H1 (cell line): ENCODE measurements at regions not wholly inside any gene's neighbourhood (a gene's known extent, or its start where the extent isn't known, plus 50 kb on each side); places are given as distances from the start of the nearest gene placed in this dataset.

Source experiments
- CTCF ChIA-PET: fragments of 300-600 bp; sonication (Branson Sonifier 250); formaldehyde crosslinking; loops from one replicate; lab custom pipeline; 2021; ENCODE audit not compliant: partially characterized antibody; lab: Charles Lee
- POLR2A ChIA-PET: fragments of 300-600 bp; sonication (Branson Sonifier 250); formaldehyde crosslinking; loops from one replicate; lab custom pipeline; 2021; ENCODE audit warnings: inconsistent platforms; ENCODE audit not compliant: partially characterized antibody; lab: Charles Lee
- DNase-seq, 2 experiments: peaks; one replicate each; pipeline versions ENCODE4 v3.0.0 to v3.0.0-alpha.2; 2010 to 2022; ENCODE audit warnings: low spot score in 2 of 2, low read depth in 1 of 2, mixed read lengths in 1 of 2
- FAIRE-seq: peaks from 2 replicates; lab custom pipeline; 2011; peaks lifted over from hg19 to GRCh38; lab: Jason Lieb, UNC
- H2AFZ ChIP-seq: 2 replicates; pipeline ENCODE4 v1.8.1; 2012; ENCODE audit warnings: low read length, inconsistent platforms
- H2AK5ac ChIP-seq: 2 replicates; pipeline ENCODE4 v1.6.1; 2013; ENCODE audit warnings: low read depth, low read length
- H2BK120ac ChIP-seq: replicated peaks from 2 replicates; pipeline ENCODE3; 2013; ENCODE audit warnings: low read depth, low read length, inconsistent platforms
- H2BK12ac ChIP-seq: 2 replicates; pipeline ENCODE4 v1.6.1; 2013; ENCODE audit warnings: low read depth, low read length
- H2BK15ac ChIP-seq: 2 replicates; pipeline ENCODE4 v1.6.1; 2013; ENCODE audit warnings: low read length
- H2BK20ac ChIP-seq: 2 replicates; pipeline ENCODE4 v1.6.1; 2013; ENCODE audit warnings: low read length
- H2BK5ac ChIP-seq: 2 replicates; pipeline ENCODE4 v1.6.1; 2013; ENCODE audit warnings: low read depth, low read length
- H3K14ac ChIP-seq: 2 replicates; pipeline ENCODE4 v1.6.1; 2013; ENCODE audit warnings: inconsistent platforms; ENCODE audit not compliant: insufficient read length
- H3K18ac ChIP-seq: 2 replicates; pipeline ENCODE4 v1.6.1; 2013; ENCODE audit warnings: low read length; ENCODE audit errors: extremely low read depth
- H3K23ac ChIP-seq: 2 replicates; pipeline ENCODE4 v1.6.1; 2013; ENCODE audit warnings: inconsistent platforms; ENCODE audit not compliant: insufficient read length
- H3K23me2 ChIP-seq: 2 replicates; pipeline ENCODE4 v1.6.1; 2013; ENCODE audit warnings: low read depth, low read length
- H3K27ac ChIP-seq: 2 replicates; pipeline ENCODE4 v1.6.1; 2011; ENCODE audit warnings: low read depth, low read length, inconsistent platforms
- H3K27me3 ChIP-seq, 4 experiments: replicated peaks in 1 of 4; 1 replicate in 1 of 4; 2 replicates in 3 of 4; pipeline versions ENCODE4 v1.6.1 to v1.8.1; 2011 to 2013; ENCODE audit warnings: low read length in 3 of 4, mild to moderate bottlenecking in 3 of 4, inconsistent platforms in 2 of 4, mixed read lengths in 2 of 4, moderate library complexity in 1 of 4; ENCODE audit not compliant: control insufficient read depth in 3 of 4, insufficient read depth in 3 of 4; ENCODE audit errors: extremely low read depth in 1 of 4
- H3K36me3 ChIP-seq, 4 experiments: 2 replicates each; pipeline versions ENCODE4 v1.6.1 to v1.8.1; 2011 to 2013; ENCODE audit warnings: mild to moderate bottlenecking in 4 of 4, low read length in 3 of 4, moderate library complexity in 2 of 4, control low read depth in 1 of 4, inconsistent platforms in 1 of 4; ENCODE audit not compliant: insufficient read depth in 4 of 4, control insufficient read depth in 2 of 4
- H3K4ac ChIP-seq: replicated peaks from 2 replicates; pipeline ENCODE3; 2013; ENCODE audit warnings: low read length, low read depth, mixed read lengths, inconsistent platforms; ENCODE audit not compliant: insufficient read length
- H3K4me1 ChIP-seq, 4 experiments: replicated peaks in 1 of 4; 1 replicate in 1 of 4; 2 replicates in 3 of 4; pipeline versions ENCODE4 v1.6.1 to v1.8.1; 2011 to 2013; ENCODE audit warnings: low read length in 3 of 4, inconsistent platforms in 2 of 4, mixed read lengths in 1 of 4; ENCODE audit not compliant: insufficient read depth in 4 of 4, control insufficient read depth in 3 of 4
- H3K4me2 ChIP-seq, 2 experiments: 2 replicates each; pipeline versions ENCODE4 v1.6.1 to v1.8.1; 2011 to 2013; ENCODE audit warnings: low read depth in 2 of 2, low read length in 2 of 2, control low read depth in 1 of 2, inconsistent platforms in 1 of 2, mild to moderate bottlenecking in 1 of 2; ENCODE audit not compliant: insufficient read depth in 1 of 2
- H3K4me3 ChIP-seq, 4 experiments: fragments of 200-600, 300-600 bp in 1 of 4; sonication (generic), shearing (Covaris generic), sonication (Bioruptor Twin) in 1 of 4; 2 replicates each; pipeline versions ENCODE4 v1.5.1 to v1.8.1; 2011 to 2016; ENCODE audit warnings: low read length in 4 of 4, low read depth in 3 of 4, control low read depth in 2 of 4, inconsistent platforms in 2 of 4, mild to moderate bottlenecking in 2 of 4, mixed read lengths in 1 of 4, moderate library complexity in 1 of 4; ENCODE audit not compliant: insufficient read depth in 2 of 4; ENCODE audit errors: extremely low read depth in 1 of 4
- H3K56ac ChIP-seq: replicated peaks from 2 replicates; pipeline ENCODE3; 2013; ENCODE audit warnings: low read depth, mild to moderate bottlenecking, mixed read lengths, low read length, inconsistent platforms; ENCODE audit not compliant: insufficient read length
- H3K79me1 ChIP-seq: 2 replicates; pipeline ENCODE4 v1.6.1; 2013; ENCODE audit warnings: low read depth, low read length, control low read depth
- H3K79me2 ChIP-seq, 2 experiments: 2 replicates each; pipeline versions ENCODE4 v1.6.1 to v1.8.1; 2012 to 2013; ENCODE audit warnings: low read length in 2 of 2, mild to moderate bottlenecking in 2 of 2, inconsistent platforms in 1 of 2; ENCODE audit not compliant: insufficient read depth in 2 of 2, control insufficient read depth in 1 of 2
- H3K9ac ChIP-seq, 4 experiments: replicated peaks in 1 of 4; 1 replicate in 1 of 4; 2 replicates in 3 of 4; pipeline versions ENCODE4 v1.6.1 to v1.8.1; 2011 to 2013; ENCODE audit warnings: low read depth in 3 of 4, low read length in 3 of 4, control low read depth in 2 of 4, mild to moderate bottlenecking in 2 of 4, moderate library complexity in 2 of 4, inconsistent platforms in 1 of 4; ENCODE audit errors: extremely low read depth in 1 of 4
- H3K9me3 ChIP-seq, 2 experiments: 2 replicates each; pipeline versions ENCODE4 v1.6.1 to v1.8.1; 2012 to 2013; ENCODE audit warnings: mild to moderate bottlenecking in 2 of 2, moderate library complexity in 2 of 2, control low read depth in 1 of 2, inconsistent platforms in 1 of 2, low read depth in 1 of 2, low read length in 1 of 2, mixed read lengths in 1 of 2; ENCODE audit not compliant: insufficient read depth in 2 of 2
- H4K20me1 ChIP-seq, 2 experiments: replicated peaks in 1 of 2; 2 replicates each; pipeline versions ENCODE3 to v1.8.1; 2011 to 2013; ENCODE audit warnings: inconsistent platforms in 2 of 2, low read length in 2 of 2, mild to moderate bottlenecking in 1 of 2; ENCODE audit not compliant: insufficient read depth in 2 of 2, control insufficient read depth in 1 of 2
- H4K5ac ChIP-seq: 2 replicates; pipeline ENCODE4 v1.6.1; 2013; ENCODE audit warnings: low read length, low read depth, mixed read lengths, inconsistent platforms; ENCODE audit not compliant: insufficient read length
- H4K8ac ChIP-seq: 2 replicates; pipeline ENCODE4 v1.8.0; 2013; ENCODE audit warnings: mild to moderate bottlenecking, moderate library complexity, low read length, inconsistent platforms; ENCODE audit not compliant: insufficient read depth; ENCODE audit errors: extremely low read depth
- H4K91ac ChIP-seq: replicated peaks from 2 replicates; pipeline ENCODE3; 2013; ENCODE audit warnings: low read length, mixed read lengths, inconsistent platforms; ENCODE audit not compliant: insufficient read length
- BACH1 ChIP-seq: IDR thresholded peaks from 2 replicates; pipeline ENCODE4 v1.6.1; 2012; ENCODE audit warnings: low read length, improper control_type of control experiment
- JUN ChIP-seq: IDR thresholded peaks from 2 replicates; pipeline ENCODE4 v1.6.1; 2011; ENCODE audit warnings: low read depth, mild to moderate bottlenecking, improper control_type of control experiment, low read length
- KDM1A ChIP-seq: fragments of 200-600, 300-600 bp; sonication (generic); IDR thresholded peaks from 2 replicates; pipeline ENCODE4 v1.7.1; 2016; ENCODE audit warnings: mild to moderate bottlenecking, low read length, borderline replicate concordance
- KDM4A ChIP-seq: IDR thresholded peaks from one replicate; pipeline ENCODE4 v1.7.1; 2012; ENCODE audit warnings: low read depth, mild to moderate bottlenecking, moderate library complexity, low read length, inconsistent platforms; ENCODE audit not compliant: severe bottlenecking
- POU5F1 ChIP-seq: IDR thresholded peaks from 2 replicates; pipeline ENCODE4 v1.6.1; 2011; ENCODE audit warnings: low read depth, mild to moderate bottlenecking, low read length, moderate library complexity
- SIX5 ChIP-seq: IDR thresholded peaks from 2 replicates; pipeline ENCODE4 v1.6.1; 2011; ENCODE audit warnings: mild to moderate bottlenecking, low read depth, low read length
- TAF1 ChIP-seq: IDR thresholded peaks from 2 replicates; pipeline ENCODE4 v1.6.1; 2011; ENCODE audit warnings: mild to moderate bottlenecking, low read depth, low read length
- TCF12 ChIP-seq: IDR thresholded peaks from 2 replicates; pipeline ENCODE4 v1.6.1; 2011; ENCODE audit warnings: low read depth, mild to moderate bottlenecking, low read length
- USF2 ChIP-seq: IDR thresholded peaks from 2 replicates; pipeline ENCODE4 v1.6.1; 2011; ENCODE audit warnings: low read length, improper control_type of control experiment
- WGBS, 2 experiments: shearing (Covaris generic) in 1 of 2; methylation state at CpG; one replicate each; pipeline versions ENCODE4 v1.1.6 to v1.1.7; 2013 to 2015; ENCODE audit warnings: low lambda C conversion rate in 2 of 2, mixed read lengths in 2 of 2, inconsistent platforms in 1 of 2, low coverage in 1 of 2, missing lambda C conversion rate in 1 of 2; ENCODE audit not compliant: insufficient replicate concordance in 2 of 2, insufficient coverage in 1 of 2, insufficient read length in 1 of 2; ENCODE audit errors: extremely low coverage in 1 of 2, missing lambda C conversion rate in 1 of 2; 5-methylcytosine and 5-hydroxymethylcytosine counted together
- TF ChIP-seq, protein P1 (sequence below): IDR thresholded peaks from 2 replicates; pipeline ENCODE4 v1.6.1; 2012; ENCODE audit warnings: inconsistent platforms
- TF ChIP-seq, protein P2 (sequence below): IDR thresholded peaks from 2 replicates; pipeline ENCODE4 v1.6.1; 2012; ENCODE audit warnings: low read length, inconsistent platforms

DNA sequence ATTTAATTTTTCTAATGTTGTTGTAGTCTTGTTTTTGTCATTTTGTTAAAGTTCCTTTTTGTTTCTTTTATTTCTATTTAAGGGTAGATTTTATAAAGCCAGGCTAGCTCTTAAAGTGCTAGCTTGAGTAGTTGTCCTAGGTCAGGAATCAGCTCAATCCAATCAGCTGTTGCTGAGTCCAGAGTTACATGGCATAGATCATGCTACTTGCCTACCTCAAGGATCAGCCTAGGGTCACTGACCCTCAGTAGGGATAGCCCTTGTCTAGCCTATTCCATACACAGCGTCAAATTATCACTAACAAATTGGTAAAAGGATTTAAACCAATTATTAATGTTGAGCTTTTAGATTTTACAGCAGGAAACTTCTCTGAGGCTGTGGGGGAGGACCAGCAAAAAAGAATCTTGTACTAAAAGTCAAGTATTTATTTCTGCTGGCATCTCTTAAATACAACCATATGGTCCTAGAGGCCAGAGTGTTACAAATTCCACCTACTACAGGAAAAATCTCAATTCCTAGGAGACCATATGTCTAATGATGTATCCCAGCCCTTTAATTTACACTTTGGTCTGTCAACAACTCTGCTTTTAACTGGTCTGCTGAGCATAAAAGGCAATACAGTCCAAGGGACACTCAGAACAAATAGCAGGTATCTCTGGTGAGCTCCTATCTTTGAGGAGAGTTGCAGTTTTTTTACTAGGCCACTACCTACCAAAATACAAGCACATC is 138.3 kb upstream of the PTPRG start:
- Histone ChIP-seq H2AFZ (no peak overlapping the region), H2BK15ac (no peak overlapping the region), H3K4me3 (no peak overlapping the region), H3K4me2 (no peak overlapping the region), H2AK5ac (no peak overlapping the region), H3K36me3 (no peaks in the 10 kb centered on the region), H3K4me1 (no peaks in the 10 kb centered on the region), H3K14ac (no peak overlapping the region), H3K18ac (no peak overlapping the region), H3K79me1 (no peaks in the 10 kb centered on the region), H3K9me3 (no peaks in the 10 kb centered on the region), H3K23me2 (no peaks in the 10 kb centered on the region), H4K91ac (no peak overlapping the region), H3K23ac (no peak overlapping the region), H4K5ac (no peak overlapping the region), H3K27me3 (no peaks in the 10 kb centered on the region), H3K56ac (no peak overlapping the region), H2BK20ac (no peak overlapping the region), H2BK5ac (no peak overlapping the region), H2BK12ac (no peak overlapping the region), H3K27ac (no peak overlapping the region), H4K20me1 (no peaks in the 10 kb centered on the region), H3K79me2 (no peaks in the 10 kb centered on the region), H2BK120ac (no peak overlapping the region), H3K9ac (no peak overlapping the region), H4K8ac (no peak overlapping the region), H3K4ac (no peak overlapping the region)
- FAIRE-seq, result no peak
- ChIA-PET CTCF (no interaction called here), POLR2A (no interaction called here)
- 82% methylated on average over 1 of the region's 1 CpG; no CpG with 5 or more reads in 1 of the 2 experiments for WGBS, 2 experiments
- no peak for DNase-seq
- TF ChIP-seq POU5F1 (no peak), SIX5 (no peak), TAF1 (no peak), USF2 (no peak), KDM1A (no peak), BACH1 (no peak), TCF12 (no peak), JUN (no peak), KDM4A (no peak)
- TF ChIP-seq, protein P1, sequence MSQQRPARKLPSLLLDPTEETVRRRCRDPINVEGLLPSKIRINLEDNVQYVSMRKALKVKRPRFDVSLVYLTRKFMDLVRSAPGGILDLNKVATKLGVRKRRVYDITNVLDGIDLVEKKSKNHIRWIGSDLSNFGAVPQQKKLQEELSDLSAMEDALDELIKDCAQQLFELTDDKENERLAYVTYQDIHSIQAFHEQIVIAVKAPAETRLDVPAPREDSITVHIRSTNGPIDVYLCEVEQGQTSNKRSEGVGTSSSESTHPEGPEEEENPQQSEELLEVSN, result no peak
- TF ChIP-seq, protein P2, sequence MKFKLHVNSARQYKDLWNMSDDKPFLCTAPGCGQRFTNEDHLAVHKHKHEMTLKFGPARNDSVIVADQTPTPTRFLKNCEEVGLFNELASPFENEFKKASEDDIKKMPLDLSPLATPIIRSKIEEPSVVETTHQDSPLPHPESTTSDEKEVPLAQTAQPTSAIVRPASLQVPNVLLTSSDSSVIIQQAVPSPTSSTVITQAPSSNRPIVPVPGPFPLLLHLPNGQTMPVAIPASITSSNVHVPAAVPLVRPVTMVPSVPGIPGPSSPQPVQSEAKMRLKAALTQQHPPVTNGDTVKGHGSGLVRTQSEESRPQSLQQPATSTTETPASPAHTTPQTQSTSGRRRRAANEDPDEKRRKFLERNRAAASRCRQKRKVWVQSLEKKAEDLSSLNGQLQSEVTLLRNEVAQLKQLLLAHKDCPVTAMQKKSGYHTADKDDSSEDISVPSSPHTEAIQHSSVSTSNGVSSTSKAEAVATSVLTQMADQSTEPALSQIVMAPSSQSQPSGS, result no peak
